ENCODE measurements at regions not wholly inside any gene's neighbourhood (a gene's known extent, or its start where the extent isn't known, plus 50 kb on each side); places are given as distances from the start of the nearest gene placed in this dataset.
A peak's percentile ranks its signal among the peaks of the same experiment; 100 is the strongest.

GRCh38 chr4:54539500-54540029, 118.2 kb upstream of the KIT start (continued):
- TF ChIP-seq TBP (IDR thresholded peaks at IDR 0.05; ENCODE audit: low read depth, low read length), result no peak
- TF ChIP-seq RFX5 (IDR thresholded peaks at IDR 0.05; ENCODE audit: borderline replicate concordance, low read depth, low read length), result no peak
- peak in 1 of 2 experiments; percentile 20; a peak in 1 of 4 replicates for TF ChIP-seq RAD21 (IDR thresholded peaks at IDR 0.05 in 1 of 2, conservative IDR thresholded peaks at IDR 0.05 in 1 of 2; ENCODE audit: low read depth in 2 of 2, low read length in 2 of 2)
- no peak for TF ChIP-seq TAF7 (optimal IDR thresholded peaks at IDR 0.05; ENCODE audit: borderline replicate concordance, low read depth, low read length)
- TF ChIP-seq RNF2 (IDR thresholded peaks at IDR 0.05; ENCODE audit: borderline replicate concordance, low read depth, low read length, missing control alignments, poor library complexity, severe bottlenecking), result no peak
- TF ChIP-seq POLR2A (IDR thresholded peaks at IDR 0.05; ENCODE audit: control extremely low read depth in 1 of 2, low read depth in 2 of 2, low read length in 2 of 2), result no peak
